WTC11 (cell line): ENCODE measurements at regions not wholly inside any gene's neighbourhood (a gene's known extent, or its start where the extent isn't known, plus 50 kb on each side); places are given as distances from the start of the nearest gene placed in this dataset.

Experiments used
- ATAC-seq: fragments of 200-7000 bp; cut with Tn5 transposase; 2 replicates; pipeline ENCODE4 v1.10.0; 2021; ENCODE audit warnings: mild to moderate bottlenecking, moderate library complexity
- CTCF ChIA-PET: fragments of 300-600 bp; sonication (Branson Sonifier 250); formaldehyde crosslinking; loops from one replicate; lab custom pipeline; 2021; ENCODE audit warnings: antibody characterized with exemption; lab: Charles Lee
- POLR2A ChIA-PET: fragments of 350-600 bp; sonication (Branson Sonifier 250); formaldehyde crosslinking; loops from one replicate; lab custom pipeline; 2021; ENCODE audit warnings: antibody characterized with exemption; lab: Charles Lee
- DNase-seq: peaks from one replicate; pipeline ENCODE4 v3.0.0; 2021; ENCODE audit warnings: low spot score
- H3K27ac Mint-ChIP-seq: 2 replicates; pipeline ENCODE4 v1.8.0; 2021; ENCODE audit warnings: mixed read lengths
- H3K27me3 Mint-ChIP-seq: 2 replicates; pipeline ENCODE4 v1.8.0; 2021; ENCODE audit warnings: low read depth, mild to moderate bottlenecking, moderate library complexity, mixed read lengths
- H3K36me3 Mint-ChIP-seq: 2 replicates; pipeline ENCODE4 v1.8.0; 2021; ENCODE audit warnings: mixed read lengths
- H3K4me1 Mint-ChIP-seq: 2 replicates; pipeline ENCODE4 v1.8.0; 2022; ENCODE audit warnings: mixed read lengths
- H3K4me3 Mint-ChIP-seq: 2 replicates; pipeline ENCODE4 v1.8.0; 2021; ENCODE audit warnings: mild to moderate bottlenecking, moderate library complexity, mixed read lengths
- H3K9me3 Mint-ChIP-seq: 2 replicates; pipeline ENCODE4 v1.8.0; 2021; ENCODE audit warnings: mixed read lengths
- E2F5 ChIP-seq: sonication (generic); formaldehyde crosslinking; IDR thresholded peaks from 2 replicates; pipeline ENCODE4 v1.8.1; 2022; ENCODE audit warnings: mild to moderate bottlenecking, moderate library complexity, missing genetic modification reagents
- ETV6 ChIP-seq: sonication (generic); formaldehyde crosslinking; IDR thresholded peaks from 2 replicates; pipeline ENCODE4 v1.8.1; 2022; ENCODE audit warnings: mild to moderate bottlenecking, missing genetic modification reagents
- FOXP1 ChIP-seq: sonication (generic); formaldehyde crosslinking; IDR thresholded peaks from 2 replicates; pipeline ENCODE4 v1.8.0; 2022; ENCODE audit warnings: missing genetic modification reagents, mild to moderate bottlenecking, moderate library complexity, borderline replicate concordance
- GRHL2 ChIP-seq: fragments of 250-450 bp; sonication (Bioruptor Pico); IDR thresholded peaks from 2 replicates; pipeline ENCODE4 v1.8.0; 2022; ENCODE audit warnings: mild to moderate bottlenecking, moderate library complexity; ENCODE audit not compliant: insufficient replicate concordance, severe bottlenecking
- HMGA2 ChIP-seq: fragments of 250-450 bp; sonication (Bioruptor Pico); IDR thresholded peaks from 2 replicates; pipeline ENCODE4 v1.4.0; 2021; ENCODE audit warnings: mild to moderate bottlenecking, moderate library complexity
- MAX ChIP-seq: sonication (generic); formaldehyde crosslinking; IDR thresholded peaks from 2 replicates; pipeline ENCODE4 v1.8.0; 2022; ENCODE audit warnings: mild to moderate bottlenecking, missing genetic modification reagents
- MYBL2 ChIP-seq: sonication (generic); formaldehyde crosslinking; IDR thresholded peaks from 2 replicates; pipeline ENCODE4 v1.8.1; 2023; ENCODE audit warnings: mild to moderate bottlenecking, moderate library complexity, missing genetic modification reagents
- NFE2L1 ChIP-seq: sonication (generic); formaldehyde crosslinking; IDR thresholded peaks from 2 replicates; pipeline ENCODE4 v1.8.1; 2023; ENCODE audit warnings: missing genetic modification reagents
- PREB ChIP-seq: sonication (generic); formaldehyde crosslinking; IDR thresholded peaks from 2 replicates; pipeline ENCODE4 v1.8.1; 2022; ENCODE audit warnings: mild to moderate bottlenecking, missing genetic modification reagents, moderate library complexity, borderline replicate concordance
- SMAD4 ChIP-seq: sonication (generic); formaldehyde crosslinking; IDR thresholded peaks from 2 replicates; pipeline ENCODE4 v1.8.0; 2022; ENCODE audit warnings: mild to moderate bottlenecking, missing genetic modification reagents
- TCF7 ChIP-seq: sonication (generic); formaldehyde crosslinking; IDR thresholded peaks from 2 replicates; pipeline ENCODE4 v1.8.0; 2022; ENCODE audit warnings: mild to moderate bottlenecking, low read depth, missing genetic modification reagents, moderate library complexity
- ZNF121 ChIP-seq: sonication (generic); formaldehyde crosslinking; IDR thresholded peaks from 2 replicates; pipeline ENCODE4 v1.8.0; 2023; ENCODE audit warnings: missing genetic modification reagents
- ZNF416 ChIP-seq: fragments of 250-450 bp; sonication (Bioruptor Pico); IDR thresholded peaks from 2 replicates; pipeline ENCODE4 v1.9.0; 2021; ENCODE audit warnings: mild to moderate bottlenecking, inconsistent platforms
- ZNF512 ChIP-seq: sonication (generic); formaldehyde crosslinking; IDR thresholded peaks from 2 replicates; pipeline ENCODE4 v1.8.1; 2022; ENCODE audit warnings: missing genetic modification reagents, borderline replicate concordance
- TF ChIP-seq, protein P1 (sequence below): sonication (generic); formaldehyde crosslinking; IDR thresholded peaks from 2 replicates; pipeline ENCODE4 v1.8.0; 2023; ENCODE audit warnings: mild to moderate bottlenecking, missing genetic modification reagents
- TF ChIP-seq, protein P2 (sequence below): sonication (generic); formaldehyde crosslinking; IDR thresholded peaks from 2 replicates; pipeline ENCODE4 v1.8.0; 2022; ENCODE audit warnings: missing genetic modification reagents
- TF ChIP-seq, protein P3 (sequence below): sonication (generic); formaldehyde crosslinking; IDR thresholded peaks from 2 replicates; pipeline ENCODE4 v1.8.0; 2023; ENCODE audit warnings: missing genetic modification reagents

- no peak overlapping the region for H3K4me3 Mint-ChIP-seq
- peaks cover 8% of the 10 kb centered on the region for H3K27me3 Mint-ChIP-seq
- TF ChIP-seq ZNF121: no peak
- TF ChIP-seq, protein P1, sequence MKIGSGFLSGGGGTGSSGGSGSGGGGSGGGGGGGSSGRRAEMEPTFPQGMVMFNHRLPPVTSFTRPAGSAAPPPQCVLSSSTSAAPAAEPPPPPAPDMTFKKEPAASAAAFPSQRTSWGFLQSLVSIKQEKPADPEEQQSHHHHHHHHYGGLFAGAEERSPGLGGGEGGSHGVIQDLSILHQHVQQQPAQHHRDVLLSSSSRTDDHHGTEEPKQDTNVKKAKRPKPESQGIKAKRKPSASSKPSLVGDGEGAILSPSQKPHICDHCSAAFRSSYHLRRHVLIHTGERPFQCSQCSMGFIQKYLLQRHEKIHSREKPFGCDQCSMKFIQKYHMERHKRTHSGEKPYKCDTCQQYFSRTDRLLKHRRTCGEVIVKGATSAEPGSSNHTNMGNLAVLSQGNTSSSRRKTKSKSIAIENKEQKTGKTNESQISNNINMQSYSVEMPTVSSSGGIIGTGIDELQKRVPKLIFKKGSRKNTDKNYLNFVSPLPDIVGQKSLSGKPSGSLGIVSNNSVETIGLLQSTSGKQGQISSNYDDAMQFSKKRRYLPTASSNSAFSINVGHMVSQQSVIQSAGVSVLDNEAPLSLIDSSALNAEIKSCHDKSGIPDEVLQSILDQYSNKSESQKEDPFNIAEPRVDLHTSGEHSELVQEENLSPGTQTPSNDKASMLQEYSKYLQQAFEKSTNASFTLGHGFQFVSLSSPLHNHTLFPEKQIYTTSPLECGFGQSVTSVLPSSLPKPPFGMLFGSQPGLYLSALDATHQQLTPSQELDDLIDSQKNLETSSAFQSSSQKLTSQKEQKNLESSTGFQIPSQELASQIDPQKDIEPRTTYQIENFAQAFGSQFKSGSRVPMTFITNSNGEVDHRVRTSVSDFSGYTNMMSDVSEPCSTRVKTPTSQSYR: no peak
- 0 out of 2 replicates have a peak, but pooled peaks have one; percentile 34 for TF ChIP-seq NFE2L1 (CRISPR knock-in tag)
- TF ChIP-seq SMAD4 (CRISPR knock-in tag): no peak
- TF ChIP-seq ZNF416: no peak
- TF ChIP-seq E2F5: no peak
- TF ChIP-seq ETV6 (CRISPR knock-in tag): peak; percentile 79
- 0 out of 2 replicates have a peak, but pooled peaks cover 5% of the 10 kb centered on the region for H3K36me3 Mint-ChIP-seq
- no peak for DNase-seq
- ChIA-PET POLR2A (no interaction called here), CTCF (interaction anchor here (0.9 to 2.1 kb wide), 7 partner anchors 11 to 77 kb away, joined by 3 to 11 read pairs (median 4); no protein-coding TSS in a partner anchor)
- H3K9me3 Mint-ChIP-seq: peaks cover 16% of the 10 kb centered on the region
- peak; percentile 94 for ATAC-seq
- peak overlapping the region; percentile 72 for H3K27ac Mint-ChIP-seq
- peaks cover 27% of the 10 kb centered on the region for H3K4me1 Mint-ChIP-seq
Observed at GRCh38 chr2:105166688-105167087, 74.9 kb upstream of the GPR45 start.

- ATAC-seq (no peak), DNase-seq (no peak)
- Mint-ChIP-seq H3K4me1 (peaks cover 27% of the 10 kb centered on the region), H3K27ac (no peak overlapping the region), H3K9me3 (peaks cover 19% of the 10 kb centered on the region), H3K27me3 (peaks cover 14% of the 10 kb centered on the region), H3K4me3 (no peak overlapping the region)
- ChIA-PET CTCF (no interaction called here), POLR2A (no interaction called here)
- no peak for TF ChIP-seq PREB (CRISPR knock-in tag)
- TF ChIP-seq, all 79 proteins: peak for 0
- H3K36me3 Mint-ChIP-seq: peaks cover 5% of the 10 kb centered on the region; the same call in 1 of the 2 replicates
Observed at GRCh38 chr2:105168543-105168942, 73.0 kb upstream of the GPR45 start.

GRCh38 chr2:105175231-105175630 is 66.3 kb upstream of the GPR45 start:
- CTCF ChIA-PET: interaction anchor here (1.7 kb wide), 1 partner anchor 68 kb away, joined by 5 read pairs; no protein-coding TSS in a partner anchor
- ATAC-seq (no peak), DNase-seq (no peak)
- peaks cover 19% of the 10 kb centered on the region for H3K9me3 Mint-ChIP-seq
- no peak for TF ChIP-seq MAX (CRISPR knock-in tag)
- TF ChIP-seq FOXP1 (CRISPR knock-in tag): no peak
- TF ChIP-seq, protein P2, sequence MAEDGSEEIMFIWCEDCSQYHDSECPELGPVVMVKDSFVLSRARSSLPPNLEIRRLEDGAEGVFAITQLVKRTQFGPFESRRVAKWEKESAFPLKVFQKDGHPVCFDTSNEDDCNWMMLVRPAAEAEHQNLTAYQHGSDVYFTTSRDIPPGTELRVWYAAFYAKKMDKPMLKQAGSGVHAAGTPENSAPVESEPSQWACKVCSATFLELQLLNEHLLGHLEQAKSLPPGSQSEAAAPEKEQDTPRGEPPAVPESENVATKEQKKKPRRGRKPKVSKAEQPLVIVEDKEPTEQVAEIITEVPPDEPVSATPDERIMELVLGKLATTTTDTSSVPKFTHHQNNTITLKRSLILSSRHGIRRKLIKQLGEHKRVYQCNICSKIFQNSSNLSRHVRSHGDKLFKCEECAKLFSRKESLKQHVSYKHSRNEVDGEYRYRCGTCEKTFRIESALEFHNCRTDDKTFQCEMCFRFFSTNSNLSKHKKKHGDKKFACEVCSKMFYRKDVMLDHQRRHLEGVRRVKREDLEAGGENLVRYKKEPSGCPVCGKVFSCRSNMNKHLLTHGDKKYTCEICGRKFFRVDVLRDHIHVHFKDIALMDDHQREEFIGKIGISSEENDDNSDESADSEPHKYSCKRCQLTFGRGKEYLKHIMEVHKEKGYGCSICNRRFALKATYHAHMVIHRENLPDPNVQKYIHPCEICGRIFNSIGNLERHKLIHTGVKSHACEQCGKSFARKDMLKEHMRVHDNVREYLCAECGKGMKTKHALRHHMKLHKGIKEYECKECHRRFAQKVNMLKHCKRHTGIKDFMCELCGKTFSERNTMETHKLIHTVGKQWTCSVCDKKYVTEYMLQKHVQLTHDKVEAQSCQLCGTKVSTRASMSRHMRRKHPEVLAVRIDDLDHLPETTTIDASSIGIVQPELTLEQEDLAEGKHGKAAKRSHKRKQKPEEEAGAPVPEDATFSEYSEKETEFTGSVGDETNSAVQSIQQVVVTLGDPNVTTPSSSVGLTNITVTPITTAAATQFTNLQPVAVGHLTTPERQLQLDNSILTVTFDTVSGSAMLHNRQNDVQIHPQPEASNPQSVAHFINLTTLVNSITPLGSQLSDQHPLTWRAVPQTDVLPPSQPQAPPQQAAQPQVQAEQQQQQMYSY: no peak
- TF ChIP-seq, protein P3, sequence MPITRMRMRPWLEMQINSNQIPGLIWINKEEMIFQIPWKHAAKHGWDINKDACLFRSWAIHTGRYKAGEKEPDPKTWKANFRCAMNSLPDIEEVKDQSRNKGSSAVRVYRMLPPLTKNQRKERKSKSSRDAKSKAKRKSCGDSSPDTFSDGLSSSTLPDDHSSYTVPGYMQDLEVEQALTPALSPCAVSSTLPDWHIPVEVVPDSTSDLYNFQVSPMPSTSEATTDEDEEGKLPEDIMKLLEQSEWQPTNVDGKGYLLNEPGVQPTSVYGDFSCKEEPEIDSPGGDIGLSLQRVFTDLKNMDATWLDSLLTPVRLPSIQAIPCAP (CRISPR knock-in tag): no peak
- TF ChIP-seq MYBL2 (CRISPR knock-in tag): no peak
- TF ChIP-seq ZNF512 (CRISPR knock-in tag): no peak
- TF ChIP-seq GRHL2: no peak
- TF ChIP-seq HMGA2 (CRISPR knock-in tag): no peak
- TF ChIP-seq TCF7 (CRISPR knock-in tag): no peak
- no peak for TF ChIP-seq ETV6 (CRISPR knock-in tag)
- H3K36me3 Mint-ChIP-seq: peaks cover 5% of the 10 kb centered on the region; the same call in 1 of the 2 replicates
- no peak overlapping the region for H3K4me3 Mint-ChIP-seq
- POLR2A ChIA-PET: no interaction called here
- no peak overlapping the region for H3K27ac Mint-ChIP-seq
- H3K4me1 Mint-ChIP-seq: peaks cover 21% of the 10 kb centered on the region
- H3K27me3 Mint-ChIP-seq: peaks cover 59% of the 10 kb centered on the region
